ENCODE measurements at regions not wholly inside any gene's neighbourhood (a gene's known extent, or its start where the extent isn't known, plus 50 kb on each side); places are given as distances from the start of the nearest gene placed in this dataset.

GRCh38 chr17:12302711-12303110 lies 282.0 kb downstream of the MAP2K4 start:
- TF ChIP-seq CTCF (conservative IDR thresholded peaks at IDR 0.05; ENCODE audit: low read depth, low read length): no peak
- no peak for TF ChIP-seq EZH2 (IDR thresholded peaks at IDR 0.05; ENCODE audit: borderline replicate concordance, low read depth, low read length, poor library complexity, severe bottlenecking)
- H3K4me3 ChIP-seq (ENCODE audit: low read depth, low read length, poor library complexity, severe bottlenecking): no peak overlapping the region
- no peaks in the 10 kb centered on the region for H3K27me3 ChIP-seq (replicated peaks; ENCODE audit: insufficient read depth, low read depth, low read length, poor library complexity)
- H3K4me1 ChIP-seq (ENCODE audit: insufficient read depth, low read length, poor library complexity, severe bottlenecking): no peaks in the 10 kb centered on the region
- ChIA-PET POLR2A (ENCODE audit: low non-redundant PET) (no interaction called here), CTCF (no interaction called here)
- no peaks in the 10 kb centered on the region for H3K36me3 ChIP-seq (ENCODE audit: insufficient read depth, low read length, poor library complexity, severe bottlenecking)
- no peaks in the 10 kb centered on the region for H3K9me3 ChIP-seq (ENCODE audit: low read depth, low read length, poor library complexity, severe bottlenecking)
- H3K27ac ChIP-seq (ENCODE audit: low read depth, low read length, poor library complexity, severe bottlenecking): no peak overlapping the region
- no peak for DNase-seq (ENCODE audit: low spot score)
- no TSS peak for BruUV-seq (replicated peaks)
- intact Hi-C loops (cut with micrococcal nuclease; ENCODE audit: unreplicated experiment): no loop called here

- POLR2A ChIA-PET (ENCODE audit: low non-redundant PET): no interaction called here
- BruUV-seq (replicated peaks): no TSS peak
- intact Hi-C loops (cut with micrococcal nuclease; ENCODE audit: unreplicated experiment): no loop called here
Measured at GRCh38 chr17:12310811-12311210, 290.1 kb downstream of the MAP2K4 start.

GRCh38 chr17:12312692-12313091 lies 292.0 kb downstream of the MAP2K4 start:
- DNase-seq (ENCODE audit: low spot score): no peak
- Histone ChIP-seq H3K27me3 (replicated peaks; ENCODE audit: insufficient read depth, low read depth, low read length, poor library complexity) (no peaks in the 10 kb centered on the region), H3K27ac (ENCODE audit: low read depth, low read length, poor library complexity, severe bottlenecking) (no peak overlapping the region), H3K4me3 (ENCODE audit: low read depth, low read length, poor library complexity, severe bottlenecking) (no peak overlapping the region), H3K4me1 (ENCODE audit: insufficient read depth, low read length, poor library complexity, severe bottlenecking) (no peaks in the 10 kb centered on the region), H3K36me3 (ENCODE audit: insufficient read depth, low read length, poor library complexity, severe bottlenecking) (no peaks in the 10 kb centered on the region), H3K9me3 (ENCODE audit: low read depth, low read length, poor library complexity, severe bottlenecking) (no peaks in the 10 kb centered on the region)
- intact Hi-C loops (cut with micrococcal nuclease; ENCODE audit: unreplicated experiment): no loop called here
- ChIA-PET POLR2A (ENCODE audit: low non-redundant PET) (no interaction called here), CTCF (interaction anchor here (0.6 kb wide), 1 partner anchor 100 kb away, joined by 3 read pairs; no protein-coding TSS in a partner anchor)
- TF ChIP-seq CTCF (conservative IDR thresholded peaks at IDR 0.05; ENCODE audit: low read depth, low read length) (no peak), EZH2 (IDR thresholded peaks at IDR 0.05; ENCODE audit: borderline replicate concordance, low read depth, low read length, poor library complexity, severe bottlenecking) (no peak)
- no TSS peak for BruUV-seq (replicated peaks)

More at GRCh38 chr17:12310811-12311210, 290.1 kb downstream of the MAP2K4 start:
- no peak for TF ChIP-seq CTCF (conservative IDR thresholded peaks at IDR 0.05; ENCODE audit: low read depth, low read length)
- TF ChIP-seq EZH2 (IDR thresholded peaks at IDR 0.05; ENCODE audit: borderline replicate concordance, low read depth, low read length, poor library complexity, severe bottlenecking): no peak
- CTCF ChIA-PET: no interaction called here
- no peaks in the 10 kb centered on the region for H3K4me1 ChIP-seq (ENCODE audit: insufficient read depth, low read length, poor library complexity, severe bottlenecking)
- H3K27me3 ChIP-seq (replicated peaks; ENCODE audit: insufficient read depth, low read depth, low read length, poor library complexity): no peaks in the 10 kb centered on the region
- no peak overlapping the region for H3K4me3 ChIP-seq (ENCODE audit: low read depth, low read length, poor library complexity, severe bottlenecking)
- no peaks in the 10 kb centered on the region for H3K36me3 ChIP-seq (ENCODE audit: insufficient read depth, low read length, poor library complexity, severe bottlenecking)
- no peaks in the 10 kb centered on the region for H3K9me3 ChIP-seq (ENCODE audit: low read depth, low read length, poor library complexity, severe bottlenecking)
- DNase-seq (ENCODE audit: low spot score): no peak
- no peak overlapping the region for H3K27ac ChIP-seq (ENCODE audit: low read depth, low read length, poor library complexity, severe bottlenecking)
